ENCODE measurements at regions not wholly inside any gene's neighbourhood (a gene's known extent, or its start where the extent isn't known, plus 50 kb on each side); places are given as distances from the start of the nearest gene placed in this dataset.
"Not testable (repeated sequence)": the region's sequence is repeated elsewhere in the genome, so short reads cannot be mapped to it uniquely, and the experiment has no call there.

DNA sequence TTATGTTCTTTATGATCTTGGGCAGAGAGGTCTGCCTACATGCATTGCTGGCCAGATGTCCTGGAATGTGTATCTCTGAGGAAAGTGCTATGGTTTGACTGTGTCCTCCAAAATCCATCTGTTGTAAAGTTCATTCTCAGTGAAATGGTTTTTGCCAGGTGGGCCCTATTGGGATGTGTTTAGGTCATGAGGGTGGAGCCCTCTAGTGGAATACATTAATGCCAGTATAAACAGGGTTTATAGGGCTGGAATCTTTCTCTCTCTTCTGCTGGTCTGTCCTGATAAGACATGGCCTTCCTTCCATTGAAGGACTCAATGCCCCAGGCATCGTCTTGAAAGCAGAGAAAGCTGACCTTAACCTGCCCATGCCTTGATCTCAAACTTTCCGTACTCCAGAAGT lies 258.5 kb downstream of the RPIA start:
- TF ChIP-seq, protein P1, sequence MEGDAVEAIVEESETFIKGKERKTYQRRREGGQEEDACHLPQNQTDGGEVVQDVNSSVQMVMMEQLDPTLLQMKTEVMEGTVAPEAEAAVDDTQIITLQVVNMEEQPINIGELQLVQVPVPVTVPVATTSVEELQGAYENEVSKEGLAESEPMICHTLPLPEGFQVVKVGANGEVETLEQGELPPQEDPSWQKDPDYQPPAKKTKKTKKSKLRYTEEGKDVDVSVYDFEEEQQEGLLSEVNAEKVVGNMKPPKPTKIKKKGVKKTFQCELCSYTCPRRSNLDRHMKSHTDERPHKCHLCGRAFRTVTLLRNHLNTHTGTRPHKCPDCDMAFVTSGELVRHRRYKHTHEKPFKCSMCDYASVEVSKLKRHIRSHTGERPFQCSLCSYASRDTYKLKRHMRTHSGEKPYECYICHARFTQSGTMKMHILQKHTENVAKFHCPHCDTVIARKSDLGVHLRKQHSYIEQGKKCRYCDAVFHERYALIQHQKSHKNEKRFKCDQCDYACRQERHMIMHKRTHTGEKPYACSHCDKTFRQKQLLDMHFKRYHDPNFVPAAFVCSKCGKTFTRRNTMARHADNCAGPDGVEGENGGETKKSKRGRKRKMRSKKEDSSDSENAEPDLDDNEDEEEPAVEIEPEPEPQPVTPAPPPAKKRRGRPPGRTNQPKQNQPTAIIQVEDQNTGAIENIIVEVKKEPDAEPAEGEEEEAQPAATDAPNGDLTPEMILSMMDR (conservative IDR thresholded peaks at IDR 0.05): peak; percentile 35; the same call in 1 of the 2 replicates
- H3K27ac ChIP-seq: no peak overlapping the region

DNA sequence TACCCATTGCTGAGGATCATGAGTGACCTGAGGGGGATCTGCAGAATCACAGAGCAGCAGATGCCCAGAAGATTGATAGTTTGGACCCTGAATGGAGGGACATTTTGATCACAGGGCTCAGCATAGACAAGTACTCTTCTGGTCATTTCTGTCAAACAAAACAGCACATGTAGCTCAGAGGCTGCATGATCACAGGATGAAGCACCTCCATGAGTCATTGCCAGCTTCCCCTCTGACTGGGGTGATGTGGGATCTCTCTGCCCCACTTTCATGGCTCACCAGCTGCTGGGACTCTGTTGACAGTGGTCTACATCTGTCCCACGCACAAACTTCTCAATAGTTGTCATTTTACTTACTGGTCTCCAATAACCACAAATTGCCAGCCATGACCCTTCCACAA lies 264.1 kb downstream of the RPIA start:
- TF ChIP-seq, protein P1 (conservative IDR thresholded peaks at IDR 0.05): no peak
- no peak overlapping the region for H3K27ac ChIP-seq

DNA sequence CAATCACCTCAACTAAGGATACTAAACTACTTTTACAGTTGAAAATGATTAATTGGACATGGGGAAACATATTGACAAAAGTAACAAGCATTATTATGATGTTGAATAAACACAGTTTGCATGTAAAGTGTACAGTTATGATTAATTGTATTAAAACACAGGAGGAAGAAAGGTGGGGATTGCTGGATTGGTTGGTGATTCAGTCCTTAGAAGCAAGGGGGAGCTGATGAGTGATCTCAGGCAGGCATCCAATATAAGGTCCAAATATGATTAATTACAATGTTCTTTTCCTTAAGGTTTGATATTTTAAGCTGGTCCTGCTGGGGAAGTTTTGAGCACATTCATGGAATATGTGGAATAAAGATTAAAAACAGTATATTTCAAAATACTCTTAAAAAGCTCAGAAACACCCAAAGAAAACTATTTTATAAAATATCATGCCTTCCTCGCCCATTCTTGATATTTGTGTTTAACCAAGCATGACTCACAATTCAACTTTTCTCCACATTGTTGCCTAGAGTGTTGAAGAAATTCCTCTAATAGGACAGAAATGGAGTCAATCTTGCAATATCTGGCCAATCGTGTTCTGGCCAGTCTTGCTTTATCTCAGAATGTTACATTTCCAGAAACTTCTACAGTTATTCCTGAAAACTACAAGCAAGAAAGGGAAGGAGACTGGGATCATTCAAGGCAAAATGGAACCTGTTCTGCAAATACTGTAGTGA lies 268.2 kb downstream of the RPIA start:
- TF ChIP-seq, protein P1 (conservative IDR thresholded peaks at IDR 0.05): peak; percentile 41
- H3K27ac ChIP-seq: no peak overlapping the region

DNA sequence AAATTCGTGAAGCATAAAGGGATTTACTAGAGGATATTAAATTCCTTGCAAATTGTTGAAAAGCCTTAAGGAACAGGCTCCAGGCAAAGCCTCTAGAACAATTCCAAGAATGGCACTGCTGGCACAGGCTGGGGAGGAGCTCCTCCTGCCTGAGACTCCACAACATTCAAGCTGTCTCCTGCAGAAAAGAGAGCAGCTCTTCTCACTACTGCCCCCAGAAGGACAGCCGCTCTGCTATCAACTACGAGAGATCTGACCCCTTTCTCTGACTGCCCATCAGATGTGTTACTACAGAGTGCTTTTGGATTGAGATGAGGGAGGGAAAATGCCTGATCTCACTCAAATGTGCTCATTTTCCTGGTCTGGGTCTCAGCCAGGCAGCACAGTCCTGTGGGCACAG lies 269.9 kb downstream of the RPIA start:
- H3K27ac ChIP-seq: not testable (repeated sequence)

DNA sequence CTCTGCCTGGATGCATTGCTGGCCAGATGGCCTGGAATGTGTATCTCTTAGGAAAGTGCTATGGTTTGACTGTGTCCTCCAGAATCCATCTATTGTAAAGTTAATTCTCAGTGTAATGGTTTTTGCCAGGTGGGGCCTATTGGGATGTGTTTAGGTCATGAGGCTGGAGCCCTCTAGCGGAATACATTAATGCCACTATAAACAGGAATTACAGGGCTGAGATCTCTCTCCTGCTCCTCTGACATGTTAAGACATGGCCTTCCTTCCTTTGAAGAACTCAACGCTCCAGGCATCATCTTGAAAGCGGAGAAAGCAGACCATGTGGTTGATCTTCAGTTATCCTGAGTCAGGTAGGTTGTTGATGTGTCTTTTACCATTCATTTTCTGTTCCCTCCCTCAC lies 276.4 kb downstream of the RPIA start:
- no peak overlapping the region for H3K27ac ChIP-seq
- TF ChIP-seq, protein P1 (conservative IDR thresholded peaks at IDR 0.05): peak; percentile 67

DNA sequence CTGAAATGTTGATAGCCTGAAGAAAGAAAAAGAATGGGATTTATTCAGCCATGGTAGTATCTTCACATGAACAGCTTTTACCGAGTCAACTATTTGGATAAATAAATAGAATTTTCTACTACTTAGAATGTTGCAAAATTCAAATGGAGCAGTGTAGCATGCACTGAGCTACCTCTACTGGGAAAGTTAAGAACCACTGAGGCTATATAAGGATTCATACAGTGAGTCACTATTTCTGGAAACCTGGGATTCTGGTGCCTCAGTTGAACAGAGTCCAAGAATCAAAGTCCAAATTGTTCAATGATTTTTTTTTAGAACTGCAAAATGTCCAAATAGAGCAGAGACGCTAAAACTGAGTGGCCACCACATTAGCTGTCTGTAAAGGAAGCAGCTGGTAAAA lies 286.5 kb downstream of the RPIA start:
- not testable (repeated sequence) for H3K27ac ChIP-seq

DNA sequence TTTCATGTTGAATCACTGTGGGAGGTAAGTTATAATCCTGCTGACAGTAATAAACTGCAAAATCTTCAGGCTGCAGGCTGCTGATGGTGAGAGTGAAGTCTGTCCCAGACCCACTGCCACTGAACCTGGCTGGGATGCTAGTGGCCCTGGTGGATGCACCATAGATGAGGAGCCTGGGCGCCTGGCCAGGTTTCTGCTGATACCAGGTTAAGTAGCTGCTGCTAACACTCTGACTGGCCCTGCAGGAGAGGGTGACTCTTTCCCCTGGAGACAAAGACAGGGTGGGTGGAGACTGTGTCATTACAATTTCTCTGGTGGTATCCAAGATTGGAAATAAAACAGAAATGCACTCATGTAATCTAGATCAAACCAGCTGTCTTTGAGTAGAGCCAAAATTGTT lies 287.0 kb downstream of the RPIA start:
- H3K27ac ChIP-seq: not testable (repeated sequence)

DNA sequence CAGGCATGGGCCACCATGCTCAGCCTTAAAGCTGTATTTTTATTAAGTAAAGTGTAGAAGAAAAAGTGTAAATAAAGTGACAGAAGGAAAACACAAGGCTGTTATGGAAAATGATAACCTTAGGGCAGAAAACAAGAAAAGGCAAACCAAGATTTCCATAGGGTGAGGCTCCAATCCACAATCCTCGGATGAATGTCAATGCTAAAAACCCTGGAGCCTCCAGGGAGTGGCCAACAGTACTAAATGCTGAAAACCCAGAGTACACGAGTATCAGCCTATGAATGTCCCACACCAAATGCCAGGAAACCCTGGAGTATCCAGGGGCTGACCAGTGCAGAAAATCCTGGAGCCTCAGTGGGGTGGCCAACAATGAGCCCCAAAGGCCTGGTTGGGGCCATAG lies 292.6 kb downstream of the RPIA start:
- not testable (repeated sequence) for H3K27ac ChIP-seq

DNA sequence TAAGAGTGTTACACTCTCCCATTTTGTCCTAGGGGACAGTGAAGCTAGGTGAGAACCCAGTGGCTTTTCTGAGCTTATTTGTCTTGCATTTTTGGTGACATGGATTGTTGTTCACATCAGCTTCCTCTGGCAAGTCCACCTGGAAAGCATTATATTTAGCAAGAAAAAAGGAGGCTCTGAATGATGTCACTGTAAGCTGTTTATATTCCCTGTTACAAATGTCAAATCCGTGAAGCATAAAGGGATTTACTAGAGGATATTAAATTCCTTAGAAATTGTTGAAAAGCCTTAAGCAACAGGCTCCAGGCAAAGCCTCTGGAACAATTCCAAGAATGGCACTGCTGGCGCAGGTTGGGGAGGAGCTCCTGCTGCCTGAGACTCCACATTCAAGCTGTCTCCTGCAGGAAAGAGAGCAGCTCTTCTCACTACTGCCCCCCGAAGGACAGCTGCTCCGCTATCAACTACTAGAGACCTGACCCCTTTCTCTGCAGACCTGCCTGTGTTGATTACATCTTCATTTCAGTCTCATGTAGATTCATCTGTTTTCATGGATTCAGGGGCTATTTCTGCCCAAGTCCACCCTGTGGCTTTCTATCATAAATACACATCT lies 295.4 kb downstream of the RPIA start:
- TF ChIP-seq, protein P1 (conservative IDR thresholded peaks at IDR 0.05): peak; percentile 22; the same call in 1 of the 2 replicates
- H3K27ac ChIP-seq: not testable (repeated sequence)

DNA sequence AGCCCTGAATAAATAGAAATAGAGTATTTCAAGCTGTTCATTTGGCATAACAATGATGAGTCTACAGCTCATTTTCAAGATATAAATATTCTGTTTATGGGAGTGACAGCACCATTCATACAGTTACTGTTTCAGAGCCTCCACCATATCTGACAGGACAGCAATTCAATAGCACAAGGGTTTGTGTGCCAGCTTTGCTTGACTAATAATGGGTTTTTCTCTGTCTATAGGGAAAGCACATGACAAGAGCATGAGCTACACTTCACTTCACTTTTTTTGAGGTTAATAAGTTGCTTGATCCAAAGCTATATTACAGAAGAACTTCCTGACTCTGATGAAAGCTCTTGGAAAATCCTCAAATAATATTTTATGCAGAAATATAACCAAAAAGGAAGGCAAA lies 297.1 kb downstream of the RPIA start:
- not testable (repeated sequence) for H3K27ac ChIP-seq

DNA sequence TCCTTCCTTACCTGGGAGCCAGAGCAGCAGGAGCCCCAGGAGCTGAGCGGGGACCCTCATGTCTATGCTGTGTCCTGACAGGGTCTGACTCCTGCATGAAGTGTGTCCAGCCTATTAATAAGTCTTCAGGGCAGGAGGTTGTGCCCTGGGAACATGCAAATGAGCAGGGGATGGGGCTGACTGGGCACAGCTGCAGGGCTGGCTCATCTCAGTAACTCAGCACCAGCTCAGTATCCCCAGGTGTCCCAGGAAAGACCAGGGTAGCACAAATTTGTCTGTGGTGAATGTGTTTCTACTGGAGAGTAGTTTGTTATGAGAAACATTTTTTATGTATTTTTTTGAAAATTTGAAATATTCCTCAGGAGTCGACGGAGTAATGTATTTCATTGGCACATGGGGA lies 301.3 kb downstream of the RPIA start:
- not testable (repeated sequence) for H3K27ac ChIP-seq

DNA sequence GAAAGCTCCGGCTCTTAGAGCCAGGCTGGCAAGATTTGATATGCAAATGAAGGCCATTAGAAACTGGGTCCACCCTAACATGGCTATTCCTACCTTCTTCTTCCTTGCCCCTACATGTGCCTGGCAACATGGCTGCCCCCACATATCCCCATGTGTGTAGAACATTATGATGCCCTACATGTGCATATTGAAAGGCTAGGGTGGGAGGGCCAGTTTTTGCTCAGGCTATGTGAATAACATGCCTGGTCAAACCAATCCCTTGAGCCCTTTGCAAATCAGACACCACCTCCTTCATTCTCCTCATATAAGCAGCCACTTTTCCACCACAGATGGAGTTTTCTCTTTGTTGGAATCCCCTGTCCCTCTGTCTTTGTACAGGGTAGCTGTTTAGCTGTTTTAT lies 303.4 kb downstream of the RPIA start:
- H3K27ac ChIP-seq: not testable (repeated sequence)

DNA sequence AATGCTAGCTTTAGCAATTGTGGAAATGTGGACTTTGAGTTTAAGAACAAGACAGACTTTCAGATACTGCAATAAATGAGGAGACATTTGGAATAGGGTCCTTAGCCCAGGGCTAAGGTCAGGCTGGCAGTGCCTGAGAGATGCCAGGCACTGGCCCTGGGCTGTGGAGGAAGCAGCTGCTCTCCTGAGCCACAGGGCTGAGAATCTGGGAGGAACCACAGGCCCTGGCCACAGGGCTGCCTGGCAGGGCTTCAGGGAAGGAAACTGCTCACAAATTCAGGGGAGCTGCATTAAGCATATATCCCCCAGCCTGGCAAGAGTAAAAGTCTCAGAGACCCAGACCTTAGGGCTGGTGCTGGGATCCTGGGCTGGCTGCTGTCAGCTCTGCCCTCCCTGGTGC lies 305.1 kb downstream of the RPIA start:
- not testable (repeated sequence) for H3K27ac ChIP-seq
